ENCODE measurements at regions not wholly inside any gene's neighbourhood (a gene's known extent, or its start where the extent isn't known, plus 50 kb on each side); places are given as distances from the start of the nearest gene placed in this dataset.
"Not testable (repeated sequence)": the region's sequence is repeated elsewhere in the genome, so short reads cannot be mapped to it uniquely, and the experiment has no call there.

DNA sequence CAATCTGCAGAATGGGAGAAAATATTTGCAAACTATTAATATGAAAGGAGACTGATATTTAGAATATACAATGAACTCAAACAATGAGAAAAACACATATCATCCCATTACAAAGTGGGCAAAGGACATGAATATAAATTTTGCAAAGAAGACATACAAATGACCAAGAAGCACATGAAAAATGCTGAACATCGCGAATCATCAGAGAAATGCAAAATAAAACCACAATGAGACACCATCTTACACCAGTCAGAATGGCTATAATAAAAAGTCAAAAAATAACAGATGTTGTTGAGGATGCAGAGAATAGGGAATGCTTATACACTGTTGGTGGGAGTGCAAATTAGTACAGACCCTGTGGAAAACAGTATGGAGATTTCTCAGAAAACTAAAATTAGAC, 83.6 kb downstream of the RAP2B start:
- peak; percentile 50 for DNase-seq (ENCODE audit: low read depth)
- no peak overlapping the region for H3K4me3 ChIP-seq (ENCODE audit: low read length)
- TF ChIP-seq, protein P1, sequence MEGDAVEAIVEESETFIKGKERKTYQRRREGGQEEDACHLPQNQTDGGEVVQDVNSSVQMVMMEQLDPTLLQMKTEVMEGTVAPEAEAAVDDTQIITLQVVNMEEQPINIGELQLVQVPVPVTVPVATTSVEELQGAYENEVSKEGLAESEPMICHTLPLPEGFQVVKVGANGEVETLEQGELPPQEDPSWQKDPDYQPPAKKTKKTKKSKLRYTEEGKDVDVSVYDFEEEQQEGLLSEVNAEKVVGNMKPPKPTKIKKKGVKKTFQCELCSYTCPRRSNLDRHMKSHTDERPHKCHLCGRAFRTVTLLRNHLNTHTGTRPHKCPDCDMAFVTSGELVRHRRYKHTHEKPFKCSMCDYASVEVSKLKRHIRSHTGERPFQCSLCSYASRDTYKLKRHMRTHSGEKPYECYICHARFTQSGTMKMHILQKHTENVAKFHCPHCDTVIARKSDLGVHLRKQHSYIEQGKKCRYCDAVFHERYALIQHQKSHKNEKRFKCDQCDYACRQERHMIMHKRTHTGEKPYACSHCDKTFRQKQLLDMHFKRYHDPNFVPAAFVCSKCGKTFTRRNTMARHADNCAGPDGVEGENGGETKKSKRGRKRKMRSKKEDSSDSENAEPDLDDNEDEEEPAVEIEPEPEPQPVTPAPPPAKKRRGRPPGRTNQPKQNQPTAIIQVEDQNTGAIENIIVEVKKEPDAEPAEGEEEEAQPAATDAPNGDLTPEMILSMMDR (conservative IDR thresholded peaks at IDR 0.05; ENCODE audit: low read length), result no peak

DNA sequence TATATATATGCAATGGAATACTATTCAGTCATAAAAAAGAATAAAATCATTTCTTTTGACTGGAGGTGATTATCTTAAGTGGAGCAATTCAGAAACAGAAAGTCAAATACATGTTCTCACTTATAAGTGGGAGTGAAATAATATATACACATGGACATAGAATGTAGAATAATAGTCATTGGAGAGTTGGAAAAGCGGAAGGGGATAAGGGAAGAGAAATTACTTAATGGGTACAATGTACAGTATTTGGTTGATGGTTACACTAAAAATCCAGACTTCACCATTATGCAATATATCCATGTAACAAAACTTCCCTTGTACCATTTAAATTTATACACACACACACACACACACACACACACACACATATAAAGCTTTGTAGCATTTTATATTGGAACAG, 84.3 kb downstream of the RAP2B start:
- H3K4me3 ChIP-seq (ENCODE audit: low read length), result no peak overlapping the region
- TF ChIP-seq, protein P1 (conservative IDR thresholded peaks at IDR 0.05; ENCODE audit: low read length), result no peak
- DNase-seq (ENCODE audit: low read depth), result no peak

DNA sequence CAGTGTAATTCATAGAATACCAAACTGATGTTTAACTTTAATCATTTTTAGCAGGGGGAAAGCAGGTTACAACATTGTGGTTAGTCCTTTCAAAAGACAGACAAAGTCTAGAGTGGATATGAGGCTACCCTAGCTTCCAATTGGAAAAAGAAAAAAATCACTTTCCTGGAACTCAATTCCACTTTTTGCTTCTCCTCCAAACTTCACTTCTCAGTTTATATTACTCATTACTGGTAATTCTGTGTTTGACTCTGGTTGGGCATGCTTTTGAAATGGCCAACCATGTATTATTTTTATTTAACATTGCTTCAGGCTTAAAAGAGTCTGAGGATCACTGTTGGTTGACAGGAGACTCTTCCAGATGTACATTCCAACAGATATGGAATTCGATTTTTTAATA, 84.8 kb downstream of the RAP2B start:
- no peak overlapping the region for H3K4me3 ChIP-seq (ENCODE audit: low read length)
- DNase-seq (ENCODE audit: low read depth), result peak; percentile 93
- TF ChIP-seq, protein P1 (conservative IDR thresholded peaks at IDR 0.05; ENCODE audit: low read length), result no peak

DNA sequence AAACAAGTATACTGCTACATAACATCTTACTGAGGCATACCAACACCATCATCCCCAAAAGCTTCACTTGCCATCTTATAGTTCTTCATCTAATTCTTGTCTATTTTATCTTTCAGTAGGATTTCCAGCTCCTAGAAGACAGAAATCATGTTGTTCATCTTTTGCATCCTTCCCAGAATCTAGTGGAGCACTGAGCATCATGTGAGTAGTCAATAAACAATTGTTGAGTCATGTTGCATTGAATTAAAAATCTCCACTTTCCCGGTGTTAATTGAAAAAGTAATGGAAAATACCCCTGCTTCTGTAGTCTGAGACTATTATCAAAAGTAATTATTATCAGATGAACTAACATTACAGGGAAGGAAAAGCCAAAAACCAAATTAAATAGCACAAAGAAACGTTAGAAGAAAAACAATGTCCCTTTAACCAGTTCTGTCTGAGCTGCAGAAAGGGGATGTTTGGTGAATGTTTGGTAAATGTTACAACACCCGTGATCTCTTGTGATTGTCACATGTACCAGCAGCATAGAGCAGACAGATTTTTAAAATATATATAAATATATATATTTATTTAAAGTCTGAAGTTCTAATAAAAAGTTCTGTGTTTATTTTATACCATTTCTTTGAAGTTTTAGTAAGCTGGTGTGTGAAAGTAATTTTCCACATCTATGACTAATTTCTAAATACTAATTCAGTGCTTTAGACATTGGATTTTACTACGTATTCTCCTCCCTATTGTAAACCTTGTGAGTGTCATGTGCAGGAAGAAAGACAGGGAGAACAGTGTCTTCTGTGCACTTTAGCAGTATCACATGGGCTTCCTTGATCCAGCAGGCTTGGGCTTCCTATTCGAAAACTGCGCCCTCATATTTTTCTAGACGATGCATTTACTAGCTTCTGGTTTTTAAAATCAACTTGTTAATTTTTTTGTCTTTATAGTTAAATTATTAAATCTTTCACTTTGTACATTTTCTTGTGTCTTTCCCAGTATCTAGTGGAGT, 85.6 kb downstream of the RAP2B start:
- H3K4me3 ChIP-seq (ENCODE audit: low read length), result no peak overlapping the region
- TF ChIP-seq, protein P1 (conservative IDR thresholded peaks at IDR 0.05; ENCODE audit: low read length), result no peak
- DNase-seq (ENCODE audit: low read depth), result no peak

DNA sequence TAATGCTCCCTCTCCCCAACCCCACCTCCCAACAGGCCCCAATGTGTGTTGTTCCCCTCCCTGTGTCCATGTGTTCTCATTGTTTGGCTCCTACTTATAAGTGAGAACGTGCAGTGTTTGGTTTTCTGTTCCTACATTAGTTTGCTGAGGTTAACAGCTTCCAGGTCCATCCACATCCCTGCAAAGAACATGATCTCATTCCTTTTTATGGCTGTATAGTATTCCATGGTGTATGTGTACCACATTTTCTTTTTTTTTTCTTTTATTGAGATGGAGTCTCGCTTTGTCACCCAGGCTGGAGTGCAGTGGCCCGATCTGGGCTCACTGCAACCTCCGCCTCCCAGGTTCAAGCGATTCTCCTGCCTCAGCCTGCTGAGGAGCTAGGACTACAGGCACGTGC, 86.8 kb downstream of the RAP2B start:
- H3K4me3 ChIP-seq (ENCODE audit: low read length); DNase-seq (ENCODE audit: low read depth): not testable (repeated sequence)

DNA sequence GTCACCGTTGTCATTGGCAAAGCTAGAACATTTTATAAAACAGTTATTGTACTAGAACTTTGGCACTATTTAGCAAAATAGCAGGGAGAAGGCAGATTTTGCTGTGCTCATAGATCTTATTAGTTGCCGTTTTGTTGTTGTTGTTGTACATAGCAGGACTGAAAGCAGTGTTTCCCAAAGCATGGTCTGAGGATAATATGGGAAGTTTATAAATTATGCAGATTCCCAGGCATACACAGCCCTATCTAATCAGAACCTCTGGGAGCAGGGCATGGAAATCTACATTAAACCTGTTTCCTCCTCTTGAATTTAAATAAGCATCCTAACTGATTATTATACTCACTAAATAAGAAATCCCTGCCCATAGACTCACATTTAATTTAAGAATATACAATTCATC, 87.9 kb downstream of the RAP2B start:
- no peak for DNase-seq (ENCODE audit: low read depth)
- TF ChIP-seq, protein P1 (conservative IDR thresholded peaks at IDR 0.05; ENCODE audit: low read length), result no peak
- no peak overlapping the region for H3K4me3 ChIP-seq (ENCODE audit: low read length)

DNA sequence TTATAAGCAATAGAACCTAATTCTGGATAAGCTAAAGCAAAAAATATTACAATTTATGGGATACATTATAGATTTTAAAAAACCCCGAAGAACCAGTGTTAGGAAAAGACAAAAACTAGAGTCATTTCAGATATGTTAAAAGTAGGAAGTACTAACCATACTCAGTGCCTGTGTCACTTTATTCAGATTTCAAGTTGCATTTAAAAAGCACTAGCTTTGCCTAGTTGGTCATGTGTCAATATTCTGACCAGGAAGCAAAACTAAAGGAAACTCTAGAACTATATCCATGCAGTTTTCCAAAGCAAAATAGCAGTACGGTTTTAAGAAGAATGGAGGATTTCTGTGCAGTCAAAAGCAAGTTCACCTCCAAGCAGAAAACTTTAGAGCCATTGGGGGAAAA, 88.4 kb downstream of the RAP2B start:
- DNase-seq (ENCODE audit: low read depth), result no peak
- TF ChIP-seq, protein P1 (conservative IDR thresholded peaks at IDR 0.05; ENCODE audit: low read length), result no peak
- H3K4me3 ChIP-seq (ENCODE audit: low read length), result no peak overlapping the region

Data from AG10803 (cell line).